Sigmoid colon (tissue), 6 donors: ENCODE measurements at regions not wholly inside any gene's neighbourhood (a gene's known extent, or its start where the extent isn't known, plus 50 kb on each side); places are given as distances from the start of the nearest gene placed in this dataset.

ENCODE experiments used
- DNase-seq: peaks from one replicate; pipeline ENCODE4 v3.0.0-alpha.2; 2019
- H3K27ac ChIP-seq, 4 donors: fragments of 200-600 bp; sonication (generic); one replicate each; pipeline ENCODE4 v1.5.1; 2016 to 2019; ENCODE audit warnings: mild to moderate bottlenecking in 1 of 4
- H3K27me3 ChIP-seq, 3 donors: fragments of 200-600 bp; sonication (generic); one replicate each; pipeline ENCODE4 v1.5.1; 2019; ENCODE audit warnings: mild to moderate bottlenecking in 1 of 3
- H3K36me3 ChIP-seq, 4 donors: fragments of 200-600 bp; sonication (generic); one replicate each; pipeline ENCODE4 v1.5.1; 2016 to 2019
- H3K4me1 ChIP-seq, 4 donors: fragments of 200-600 bp; sonication (generic); one replicate each; pipeline ENCODE4 v1.5.1; 2017 to 2019
- H3K4me3 ChIP-seq, 4 donors: fragments of 200-600 bp; sonication (generic); one replicate each; pipeline ENCODE4 v1.5.1; 2017 to 2019; ENCODE audit warnings: mild to moderate bottlenecking in 2 of 4, moderate library complexity in 1 of 4
- H3K9me3 ChIP-seq, 4 donors: fragments of 200-600 bp in 3 of 4; sonication (generic) in 3 of 4; one replicate each; pipeline versions ENCODE4 v1.5.1 to v1.6.1; 2013 to 2019
- CTCF ChIP-seq, 4 experiments: fragments of 450-650 bp in 3 of 4; fragments of 200-600 bp in 1 of 4; IDR thresholded peaks; one replicate each; pipeline ENCODE4 v1.5.1; 2016 to 2019; ENCODE audit warnings: antibody characterized with exemption in 4 of 4, mild to moderate bottlenecking in 3 of 4, moderate library complexity in 2 of 4
- EP300 ChIP-seq, 4 donors: sonication (generic); formaldehyde crosslinking; IDR thresholded peaks; one replicate each; pipeline ENCODE4 v1.6.1; 2017; ENCODE audit warnings: antibody characterized with exemption in 4 of 4
- POLR2A ChIP-seq, 2 donors: fragments of 450-650 bp; IDR thresholded peaks; one replicate each; pipeline ENCODE4 v1.6.1; 2016; ENCODE audit warnings: antibody characterized with exemption in 2 of 2, mild to moderate bottlenecking in 2 of 2, moderate library complexity in 2 of 2
- POLR2AphosphoS5 ChIP-seq, 4 donors: sonication (generic); formaldehyde crosslinking; IDR thresholded peaks; one replicate each; pipeline ENCODE4 v1.6.1; 2017; ENCODE audit warnings: antibody characterized with exemption in 4 of 4
- WGBS, 2 donors: extraction: QIAGEN DNeasy Blood & Tissue Kit; methylation state at CpG; one replicate each; pipeline ENCODE4 v1.1.7; 2013; 5-methylcytosine and 5-hydroxymethylcytosine counted together
- intact Hi-C: fragments of 100-400 bp; cut with DNase I; formaldehyde crosslinking; loops from one replicate; pipeline ENCODE4 v1.15.1; 2023
- donor health status: healthy with polysubstance abuse.
- donor health status: healthy.

GRCh38 chr2:33978471-33978870, 379.4 kb upstream of the FAM98A start:
- 61 to 89% methylated on average over 3 of the region's 3 CpGs for WGBS, 2 donors
- no peaks in the 10 kb centered on the region for H3K9me3 ChIP-seq

GRCh38 chr2:33975498-33975897, 376.4 kb upstream of the FAM98A start:
- Histone ChIP-seq H3K4me3 (no peak overlapping the region), H3K27ac (no peak overlapping the region), H3K9me3 (no peaks in the 10 kb centered on the region), H3K36me3 (no peaks in the 10 kb centered on the region), H3K27me3 (no peaks in the 10 kb centered on the region), H3K4me1 (no peaks in the 10 kb centered on the region)
- WGBS, 2 donors: 66 to 90% methylated on average over 3 of the region's 3 CpGs
- intact Hi-C loops: no loop called here
- no peak for DNase-seq
- no peak for TF ChIP-seq EP300 (IDR thresholded peaks at IDR 0.05)
- no peak for TF ChIP-seq POLR2AphosphoS5 (IDR thresholded peaks at IDR 0.05)
- TF ChIP-seq CTCF (IDR thresholded peaks at IDR 0.05): no peak
- no peak for TF ChIP-seq POLR2A (IDR thresholded peaks at IDR 0.05)

More at GRCh38 chr2:33978471-33978870, 379.4 kb upstream of the FAM98A start:
- H3K4me1 ChIP-seq: no peaks in the 10 kb centered on the region
- no peaks in the 10 kb centered on the region for H3K36me3 ChIP-seq
- intact Hi-C loops: no loop called here
- TF ChIP-seq CTCF (IDR thresholded peaks at IDR 0.05): no peak
- TF ChIP-seq EP300 (IDR thresholded peaks at IDR 0.05): no peak
- TF ChIP-seq POLR2A (IDR thresholded peaks at IDR 0.05): no peak
- TF ChIP-seq POLR2AphosphoS5 (IDR thresholded peaks at IDR 0.05): no peak
- DNase-seq: no peak
- no peak overlapping the region for H3K4me3 ChIP-seq
- no peak overlapping the region for H3K27ac ChIP-seq
- no peaks in the 10 kb centered on the region for H3K27me3 ChIP-seq

GRCh38 chr2:33967103-33967502, 368.0 kb upstream of the FAM98A start:
- Histone ChIP-seq H3K9me3 (no peaks in the 10 kb centered on the region), H3K27ac (no peak overlapping the region), H3K4me1 (no peaks in the 10 kb centered on the region), H3K36me3 (no peaks in the 10 kb centered on the region), H3K27me3 (no peaks in the 10 kb centered on the region), H3K4me3 (no peak overlapping the region)
- DNase-seq: no peak
- WGBS, 2 donors: 89 to 94% methylated on average over 4 of the region's 4 CpGs
- TF ChIP-seq POLR2AphosphoS5 (IDR thresholded peaks at IDR 0.05): no peak
- no peak for TF ChIP-seq EP300 (IDR thresholded peaks at IDR 0.05)
- no peak for TF ChIP-seq CTCF (IDR thresholded peaks at IDR 0.05)
- TF ChIP-seq POLR2A (IDR thresholded peaks at IDR 0.05): no peak
- intact Hi-C loops: no loop called here

- H3K27me3 ChIP-seq: no peaks in the 10 kb centered on the region
- H3K4me1 ChIP-seq: no peaks in the 10 kb centered on the region
- peaks cover 0 to 2% (median 0%) of the 10 kb centered on the region in 4 donors for H3K9me3 ChIP-seq
- H3K36me3 ChIP-seq: no peaks in the 10 kb centered on the region
- H3K4me3 ChIP-seq: no peak overlapping the region
- TF ChIP-seq POLR2A (IDR thresholded peaks at IDR 0.05) (no peak), EP300 (IDR thresholded peaks at IDR 0.05) (no peak), POLR2AphosphoS5 (IDR thresholded peaks at IDR 0.05) (no peak), CTCF (IDR thresholded peaks at IDR 0.05) (no peak)
- H3K27ac ChIP-seq: no peak overlapping the region
- 28 to 41% methylated on average over 5 of the region's 5 CpGs for WGBS, 2 donors
- no peak for DNase-seq
- intact Hi-C loops: no loop called here
Observed at GRCh38 chr2:33958591-33958990, 359.5 kb upstream of the FAM98A start.

GRCh38 chr2:33949371-33949770, 350.3 kb upstream of the FAM98A start:
- Histone ChIP-seq H3K27ac (no peak overlapping the region), H3K36me3 (no peaks in the 10 kb centered on the region), H3K4me3 (no peak overlapping the region), H3K27me3 (no peaks in the 10 kb centered on the region), H3K4me1 (no peaks in the 10 kb centered on the region), H3K9me3 (no peaks in the 10 kb centered on the region)
- no peak for DNase-seq
- TF ChIP-seq CTCF (IDR thresholded peaks at IDR 0.05): no peak
- TF ChIP-seq POLR2AphosphoS5 (IDR thresholded peaks at IDR 0.05): no peak
- no peak for TF ChIP-seq POLR2A (IDR thresholded peaks at IDR 0.05)
- TF ChIP-seq EP300 (IDR thresholded peaks at IDR 0.05): no peak
- intact Hi-C loops: no loop called here
